G401.6 (cell line): ENCODE measurements at regions not wholly inside any gene's neighbourhood (a gene's known extent, or its start where the extent isn't known, plus 50 kb on each side); places are given as distances from the start of the nearest gene placed in this dataset.

Experiments used
- FAIRE-seq: peaks from 2 replicates; lab custom pipeline; 2012; peaks lifted over from hg19 to GRCh38; lab: Jason Lieb, UNC

DNA sequence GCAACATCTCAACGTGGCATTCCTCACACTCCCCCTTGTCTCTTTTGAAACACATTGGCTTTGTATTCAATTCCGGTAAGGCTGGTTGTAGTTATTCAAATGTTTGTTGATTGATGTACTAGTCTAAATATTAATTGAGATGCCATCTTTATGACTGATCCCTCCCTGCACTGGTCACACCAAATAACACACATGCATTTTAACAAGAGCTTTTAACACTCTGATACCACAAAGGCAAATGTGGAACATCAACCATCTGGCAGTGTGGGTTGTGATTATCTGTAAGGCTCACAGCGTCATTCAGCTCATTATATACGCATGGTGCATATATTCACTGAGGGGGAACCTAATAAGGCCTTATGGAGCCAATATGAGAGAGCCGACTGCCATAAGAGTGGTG, 305.0 kb downstream of the TENT4A start:
- no peak for FAIRE-seq

DNA sequence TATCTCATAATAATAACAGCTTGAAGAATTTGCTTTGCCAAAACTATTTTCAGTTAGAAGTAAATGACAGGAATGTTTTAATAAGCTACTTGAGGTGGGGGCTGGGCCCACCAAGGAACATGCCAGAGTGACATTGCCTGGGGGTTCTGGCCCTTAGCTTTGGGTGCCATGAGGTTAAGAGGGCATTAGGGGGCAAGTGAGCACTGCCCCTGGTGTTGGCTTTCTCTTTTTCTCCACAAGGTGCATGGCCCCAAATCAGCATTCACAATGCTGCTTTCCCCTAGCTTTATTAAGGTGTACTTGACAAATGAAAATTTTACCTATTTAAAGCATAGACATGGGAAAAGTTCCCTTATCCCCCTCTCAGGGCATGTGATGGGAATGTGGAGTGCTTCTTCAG, 305.4 kb downstream of the TENT4A start:
- FAIRE-seq = no peak

DNA sequence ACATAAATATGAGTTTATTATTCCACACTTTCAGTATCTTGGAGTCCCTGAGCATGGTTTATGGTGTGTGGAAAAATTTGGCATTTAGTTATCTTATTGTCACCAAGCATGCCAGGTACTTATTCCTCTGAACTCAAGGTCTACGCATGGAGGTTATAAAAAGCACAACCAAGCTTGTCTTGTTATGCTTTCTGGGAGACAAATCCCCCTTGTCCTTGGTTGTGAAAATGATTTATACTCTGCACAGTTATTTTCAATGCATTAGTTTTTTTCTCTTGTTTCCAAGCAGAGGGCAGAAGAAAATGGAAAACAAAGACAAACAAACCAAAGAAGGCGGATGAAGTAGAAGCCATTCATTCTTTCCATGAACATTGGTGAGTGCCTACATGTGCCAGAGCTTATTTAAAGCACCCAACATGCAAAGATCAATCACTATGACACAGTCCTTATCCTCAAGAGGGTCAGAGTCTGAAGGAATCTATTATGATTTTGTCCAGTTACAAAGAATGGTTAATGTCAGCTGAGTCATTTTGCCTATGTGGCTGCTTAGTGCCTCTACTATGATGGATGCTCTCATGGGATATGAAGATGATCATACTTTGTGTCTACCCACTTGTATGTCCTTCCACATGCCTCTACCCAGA, 323.1 kb downstream of the TENT4A start:
- FAIRE-seq = no peak

DNA sequence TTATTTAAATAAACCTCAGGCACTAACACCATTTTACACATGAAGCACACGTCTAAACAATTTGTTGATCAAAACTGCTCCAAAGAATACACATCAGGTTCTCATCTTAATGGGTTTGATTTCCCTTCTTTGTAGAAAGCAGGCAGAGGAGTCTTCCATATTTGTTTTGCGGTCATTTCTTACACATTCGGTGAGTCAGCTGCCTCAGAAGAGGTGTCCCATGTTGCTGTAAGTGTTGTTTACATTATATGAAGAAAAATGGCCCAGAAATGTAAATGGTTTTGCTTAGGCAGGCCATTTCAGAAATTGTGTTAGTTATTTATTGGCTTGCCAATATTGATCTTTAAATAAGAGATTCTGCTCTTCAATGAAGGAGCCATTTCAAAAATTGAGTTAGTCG, 325.8 kb downstream of the TENT4A start:
- no peak for FAIRE-seq

DNA sequence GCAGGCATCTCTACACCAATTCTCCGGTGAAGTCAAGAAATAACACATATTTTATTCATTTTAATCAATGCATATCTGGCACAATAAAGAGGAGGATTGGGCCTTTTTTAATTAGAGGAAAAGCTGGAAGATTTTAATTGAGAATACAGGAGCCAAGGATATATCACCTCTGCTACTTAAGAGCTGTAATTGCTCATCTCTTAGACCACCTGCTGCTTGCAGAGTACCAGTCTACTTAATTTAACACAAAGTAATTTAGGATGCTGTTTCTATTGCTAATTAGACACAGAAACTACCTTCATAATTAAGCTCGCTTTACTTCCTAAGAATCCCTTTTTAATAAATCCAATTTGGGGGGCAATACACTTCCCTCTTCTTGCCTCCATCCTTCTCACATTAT, 326.9 kb downstream of the TENT4A start:
- FAIRE-seq = no peak

DNA sequence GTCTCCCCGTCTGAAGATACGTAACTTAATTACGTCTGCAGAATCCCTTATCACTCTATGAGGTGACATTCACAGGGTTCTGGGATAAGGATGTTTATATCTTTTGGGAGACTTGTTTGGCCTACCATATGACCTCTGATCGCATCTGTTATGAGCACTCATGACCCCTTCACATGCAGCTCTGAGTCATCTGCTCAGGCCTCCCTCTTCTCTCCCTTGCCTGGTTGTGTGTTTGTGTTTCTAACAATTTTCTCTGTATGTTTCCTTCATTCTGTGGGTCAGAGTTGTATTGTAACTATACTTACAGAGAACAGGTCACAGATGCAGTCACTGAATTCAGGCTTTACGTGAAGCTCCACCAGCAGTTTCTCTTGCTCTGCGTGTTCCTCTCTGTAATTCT, 330.6 kb downstream of the TENT4A start:
- FAIRE-seq = no peak

DNA sequence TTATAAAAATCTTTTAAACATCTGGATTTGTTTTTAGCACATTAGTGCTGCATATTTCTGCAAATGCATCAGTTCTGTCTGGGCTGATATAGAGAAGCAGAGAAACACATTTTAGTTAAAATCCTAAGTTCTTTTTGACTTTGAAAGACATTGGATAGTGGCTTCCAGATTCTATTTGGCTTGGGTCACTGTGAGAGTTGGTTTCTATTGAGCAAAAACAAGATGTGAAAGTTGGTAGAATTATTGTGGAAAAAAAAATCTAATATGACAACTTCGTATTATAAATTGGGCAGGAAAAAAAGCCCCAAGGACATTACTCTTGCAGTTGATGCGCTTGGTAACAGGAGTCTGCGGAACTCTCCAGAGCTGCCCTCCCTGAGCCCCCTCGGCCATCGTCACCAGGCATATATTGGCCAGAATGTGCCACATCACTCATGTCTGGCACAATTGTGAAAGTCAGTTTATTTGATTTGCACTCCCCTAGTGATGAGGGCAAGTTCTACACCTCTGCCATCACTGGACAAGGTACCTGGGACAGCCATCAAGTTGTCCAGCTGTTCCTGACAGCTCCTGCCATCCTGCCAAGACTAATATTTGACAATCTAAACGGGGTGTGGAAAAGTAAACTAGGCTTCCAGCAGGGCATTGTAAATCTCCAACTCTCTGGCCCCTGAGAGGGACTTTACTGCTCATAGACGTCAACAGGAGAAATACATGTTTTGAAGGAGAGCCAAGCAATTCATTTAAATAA, 334.5 kb downstream of the TENT4A start:
- no peak for FAIRE-seq

DNA sequence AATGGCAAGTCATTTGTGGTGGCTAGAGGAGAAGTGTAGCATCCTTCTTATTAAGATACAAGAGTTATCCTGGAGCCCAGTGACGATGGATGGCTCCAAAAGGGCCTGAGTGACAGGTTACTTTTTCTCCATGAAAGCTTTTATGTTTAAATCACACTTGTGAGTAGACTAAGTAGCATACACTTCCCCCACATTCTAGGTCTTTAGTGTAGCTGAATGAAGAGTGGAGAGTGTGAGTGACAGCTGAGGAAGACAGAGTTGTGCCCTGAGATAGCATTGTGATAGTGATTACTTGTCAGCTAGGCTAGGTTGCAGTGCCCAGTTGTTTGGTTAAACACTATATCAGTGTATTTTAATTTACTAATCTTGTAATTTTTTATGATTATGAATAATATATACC, 337.8 kb downstream of the TENT4A start:
- FAIRE-seq = no peak

DNA sequence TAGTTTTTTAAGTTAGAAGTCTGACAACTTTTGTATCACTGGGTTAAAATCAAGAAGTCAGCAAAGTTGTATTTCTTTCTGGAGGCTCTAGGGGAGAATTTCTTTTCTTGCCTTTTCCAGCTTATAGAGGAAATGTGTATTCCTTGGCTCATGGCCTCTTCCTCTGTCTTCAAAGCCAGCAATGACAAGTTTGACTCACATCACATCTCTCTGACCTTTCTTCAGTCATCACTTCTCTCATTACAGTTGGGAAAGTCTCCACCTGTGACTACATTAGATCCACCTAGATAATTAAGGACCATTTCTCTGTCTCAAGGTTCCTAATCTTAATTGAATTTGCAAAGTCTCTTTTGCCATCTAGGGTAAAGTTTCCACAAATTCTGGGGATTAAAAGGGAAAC, 339.9 kb downstream of the TENT4A start:
- FAIRE-seq = no peak

DNA sequence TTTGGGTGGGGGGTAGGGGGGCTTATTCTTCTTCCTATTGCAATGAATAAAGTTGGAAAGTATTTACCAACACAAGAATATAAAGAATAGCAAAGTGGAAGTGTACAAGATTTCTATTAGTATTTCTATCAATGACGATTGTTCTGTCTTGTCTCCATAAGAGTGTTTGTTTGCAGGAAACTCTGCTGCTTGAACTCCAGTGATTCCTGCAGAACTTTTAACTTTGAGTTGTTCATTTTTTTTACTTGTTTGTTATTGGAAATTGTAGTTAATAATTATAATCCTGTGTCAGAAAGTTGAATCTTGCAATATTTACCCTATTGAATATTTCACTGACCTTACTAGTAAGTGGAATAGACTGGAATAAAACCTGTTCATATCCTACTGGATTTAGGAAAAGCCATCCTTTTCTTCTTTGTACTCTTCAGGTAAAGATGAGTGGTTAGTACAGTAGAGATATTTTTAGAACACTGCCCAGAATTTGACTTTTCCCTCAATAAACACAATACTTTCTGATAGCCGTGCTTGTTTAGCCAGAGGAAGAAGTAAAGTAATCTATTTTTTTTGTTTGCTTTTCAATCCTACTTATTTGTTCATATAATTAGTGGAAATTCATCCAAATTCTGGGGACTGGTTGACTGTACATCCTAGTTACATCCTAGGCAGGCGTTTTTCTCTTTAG, 340.4 kb downstream of the TENT4A start:
- no peak for FAIRE-seq

DNA sequence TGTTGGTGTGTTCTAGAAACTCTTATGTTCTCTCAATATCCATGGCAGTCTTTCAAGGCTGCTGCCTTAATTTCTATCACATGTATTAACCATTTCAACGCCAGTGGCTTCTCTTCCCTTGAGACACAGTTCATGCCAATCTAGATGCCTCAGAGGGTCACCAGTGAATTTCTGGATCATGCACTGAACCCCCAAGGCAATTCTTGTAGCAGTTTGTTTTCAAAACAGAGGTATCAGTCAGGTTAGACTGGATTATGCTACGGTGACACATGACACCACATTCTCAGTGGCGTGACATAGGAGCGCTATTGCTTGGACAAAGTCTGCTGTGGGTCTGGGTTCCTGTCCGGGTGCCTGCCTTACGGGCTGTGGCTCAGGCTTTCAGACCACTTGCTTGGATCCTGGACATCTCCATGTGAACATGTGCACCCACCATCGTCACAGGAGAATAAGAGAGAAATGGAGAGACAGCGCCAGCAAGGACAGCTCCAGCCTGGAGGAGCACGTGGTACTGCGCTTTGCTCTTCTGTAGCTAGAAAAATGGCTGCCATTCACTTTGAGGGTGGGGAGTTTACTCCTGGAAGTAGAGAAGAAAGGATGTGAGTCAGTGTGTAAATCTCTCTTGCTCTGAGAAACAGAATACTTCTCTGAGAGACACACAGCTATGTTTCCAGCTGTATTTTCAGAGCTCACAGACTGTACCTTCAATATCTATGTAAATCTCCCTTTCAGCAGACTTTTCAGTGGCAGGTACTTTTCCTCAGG, 329.3 kb upstream of the ADCY2 start:
- no peak for FAIRE-seq

DNA sequence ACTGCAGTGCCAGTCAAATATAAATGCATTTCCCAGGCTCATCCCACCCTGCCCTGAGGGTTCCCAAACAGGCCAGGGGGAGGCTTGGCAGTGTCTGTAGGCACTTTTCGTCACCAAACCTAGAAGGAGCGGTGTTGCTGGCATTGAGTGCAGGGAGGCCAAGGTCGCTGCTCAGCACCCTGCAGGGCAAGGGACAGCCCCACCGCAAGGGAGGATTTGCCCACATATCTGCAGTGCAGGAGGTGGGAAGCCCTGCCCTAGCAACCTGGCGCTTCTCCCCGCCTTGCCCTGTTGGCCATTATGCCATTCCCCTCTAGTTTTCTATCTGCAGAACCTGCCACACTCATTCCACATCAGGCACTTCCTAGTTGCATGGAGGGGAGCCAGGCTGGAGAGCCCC, 327.8 kb upstream of the ADCY2 start:
- no peak for FAIRE-seq

DNA sequence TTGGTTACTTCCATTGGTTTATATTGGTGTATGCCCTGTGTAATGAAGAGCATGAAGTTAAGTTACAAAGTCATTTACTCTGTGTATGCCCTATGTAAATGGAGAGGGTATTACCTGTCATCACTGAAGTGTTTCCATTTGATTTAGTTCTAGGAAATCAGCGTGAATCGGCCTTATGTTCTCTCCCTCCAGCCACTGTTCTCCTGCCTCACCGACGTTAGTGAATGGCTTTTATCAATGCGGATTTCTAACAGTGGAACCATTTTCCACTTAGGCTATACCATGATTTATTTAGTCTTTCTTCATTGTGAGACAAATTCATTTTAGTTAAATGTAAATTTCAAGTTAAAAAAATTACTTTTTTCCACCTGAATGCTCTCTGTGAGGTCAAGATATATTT, 327.0 kb upstream of the ADCY2 start:
- no peak for FAIRE-seq

DNA sequence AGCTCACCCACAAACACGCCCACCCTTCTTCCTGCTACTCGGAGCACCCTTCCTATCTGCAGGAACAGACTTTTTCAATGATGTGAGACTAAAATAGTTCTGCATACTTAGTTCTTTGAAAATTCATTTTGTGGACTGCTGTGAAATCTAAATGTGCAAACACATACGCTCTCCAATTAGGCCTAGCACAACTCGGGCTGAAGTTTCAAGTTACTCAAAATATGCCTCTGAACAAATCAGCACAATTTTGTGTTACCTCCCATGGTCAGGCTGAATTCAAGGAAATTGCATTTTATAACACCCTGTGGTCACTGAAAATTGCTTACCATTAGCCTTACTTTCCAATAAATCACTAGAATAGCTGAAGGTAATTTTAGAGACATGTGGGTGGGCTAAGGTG, 323.8 kb upstream of the ADCY2 start:
- FAIRE-seq = no peak

DNA sequence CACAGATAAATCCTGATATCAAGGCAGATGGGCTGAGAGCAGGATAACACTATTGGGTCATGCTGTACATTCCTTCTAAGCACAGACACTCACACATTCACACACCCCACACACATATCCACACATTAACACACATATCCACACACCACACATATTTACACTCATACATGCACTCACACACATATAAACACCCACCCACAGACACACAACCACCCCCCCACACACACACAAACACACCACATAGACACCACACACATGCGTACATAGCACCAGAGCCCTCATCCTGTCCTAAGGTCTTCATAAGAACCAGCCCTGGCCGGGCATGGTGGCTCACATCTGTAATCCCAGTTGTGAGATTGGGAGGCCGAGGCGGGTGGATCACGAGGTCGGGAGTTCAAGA, 322.3 kb upstream of the ADCY2 start:
- no peak for FAIRE-seq

DNA sequence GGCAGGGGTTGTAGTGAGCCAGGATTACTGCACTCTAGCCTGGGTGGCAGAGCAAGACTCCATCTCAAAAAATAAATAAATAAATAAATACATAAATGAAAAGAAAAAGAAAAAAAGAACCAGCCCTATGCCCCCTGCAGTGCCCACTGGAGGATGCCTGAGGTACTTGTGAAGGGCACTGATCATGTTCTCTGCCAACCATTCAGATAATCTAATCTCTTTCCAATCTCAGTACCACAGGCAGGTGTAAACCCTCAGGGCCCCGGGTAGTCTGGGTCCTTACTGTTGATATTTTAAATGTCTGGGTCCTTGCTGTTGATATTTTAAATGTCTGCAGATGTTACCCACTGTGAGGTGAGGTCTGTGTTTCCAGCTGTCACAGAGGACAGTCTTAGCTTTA, 321.8 kb upstream of the ADCY2 start:
- FAIRE-seq = no peak

DNA sequence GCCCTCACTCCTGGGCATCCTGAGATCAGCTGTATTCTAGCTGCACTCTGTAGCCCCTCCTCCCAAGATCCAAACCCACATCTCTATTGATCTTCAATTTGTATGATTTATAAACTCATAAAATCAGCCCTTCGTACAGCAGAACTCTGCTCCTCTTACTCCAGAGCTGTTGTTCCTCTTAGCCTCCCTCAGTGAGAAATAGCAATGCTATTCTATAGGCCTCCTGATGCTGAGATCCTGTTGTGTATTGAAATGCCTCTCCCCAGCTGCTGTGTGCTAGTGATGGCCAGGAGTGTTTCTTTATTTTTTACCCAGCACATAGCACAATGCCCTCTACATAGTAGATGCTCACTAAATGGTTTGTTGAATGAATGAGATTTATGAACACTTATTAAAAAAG, 320.5 kb upstream of the ADCY2 start:
- no peak for FAIRE-seq

DNA sequence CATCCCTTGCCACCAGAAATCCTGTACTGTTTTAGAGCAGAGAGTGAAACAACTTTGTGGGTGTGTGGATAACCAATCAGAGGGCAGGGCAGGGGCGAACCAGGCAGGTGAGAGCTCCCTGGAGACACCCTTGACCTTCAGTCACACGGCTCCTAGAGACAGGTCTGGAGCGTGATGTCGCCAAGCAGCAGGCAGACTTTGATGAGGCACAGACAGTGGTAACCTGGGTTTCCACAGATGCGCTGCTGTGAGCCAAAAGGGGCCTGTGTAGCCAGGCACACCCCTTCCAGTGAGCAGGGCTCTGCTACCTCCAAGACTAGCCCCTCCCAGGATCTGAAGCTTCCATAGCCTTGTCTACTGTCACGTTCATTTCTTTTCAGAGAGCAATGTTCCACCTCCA, 317.8 kb upstream of the ADCY2 start:
- no peak for FAIRE-seq

DNA sequence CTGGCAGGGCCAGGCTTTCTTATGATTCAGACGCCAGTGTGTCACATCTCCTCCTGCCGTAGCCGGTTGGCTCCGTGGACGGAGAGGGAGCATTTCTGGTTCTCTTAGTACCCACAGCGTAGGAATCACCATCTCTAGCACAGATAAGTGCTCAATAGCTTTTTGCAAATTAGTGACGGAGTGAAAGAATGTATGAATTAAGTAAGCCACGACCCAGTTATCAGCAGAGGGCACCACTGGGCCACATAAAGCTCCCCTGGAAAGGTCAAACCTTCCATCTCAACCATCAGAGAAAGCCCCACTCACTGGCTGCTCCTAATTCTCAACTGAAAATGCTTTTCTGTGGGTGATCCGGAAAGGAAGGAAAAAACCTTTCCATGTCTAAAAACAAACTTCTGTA, 317.0 kb upstream of the ADCY2 start:
- no peak for FAIRE-seq

DNA sequence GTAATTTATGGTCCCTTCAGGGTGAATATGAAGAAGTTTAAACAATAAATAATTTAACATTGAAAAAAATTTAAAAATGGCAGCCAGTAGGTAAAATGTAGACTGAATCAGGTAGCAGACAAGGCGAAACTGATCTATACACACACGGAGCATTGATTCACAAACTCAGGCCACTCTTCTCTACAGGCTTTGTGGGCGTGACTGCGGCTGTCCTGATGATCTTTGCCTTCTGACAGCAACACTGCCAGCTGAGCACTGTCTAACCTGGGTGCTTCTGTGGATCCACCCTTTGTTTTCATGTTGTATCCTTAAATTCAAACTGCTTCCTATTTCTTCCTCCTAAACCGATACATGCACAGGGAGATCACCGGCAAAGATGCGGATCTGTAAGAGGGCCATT, 315.4 kb upstream of the ADCY2 start:
- FAIRE-seq = no peak

DNA sequence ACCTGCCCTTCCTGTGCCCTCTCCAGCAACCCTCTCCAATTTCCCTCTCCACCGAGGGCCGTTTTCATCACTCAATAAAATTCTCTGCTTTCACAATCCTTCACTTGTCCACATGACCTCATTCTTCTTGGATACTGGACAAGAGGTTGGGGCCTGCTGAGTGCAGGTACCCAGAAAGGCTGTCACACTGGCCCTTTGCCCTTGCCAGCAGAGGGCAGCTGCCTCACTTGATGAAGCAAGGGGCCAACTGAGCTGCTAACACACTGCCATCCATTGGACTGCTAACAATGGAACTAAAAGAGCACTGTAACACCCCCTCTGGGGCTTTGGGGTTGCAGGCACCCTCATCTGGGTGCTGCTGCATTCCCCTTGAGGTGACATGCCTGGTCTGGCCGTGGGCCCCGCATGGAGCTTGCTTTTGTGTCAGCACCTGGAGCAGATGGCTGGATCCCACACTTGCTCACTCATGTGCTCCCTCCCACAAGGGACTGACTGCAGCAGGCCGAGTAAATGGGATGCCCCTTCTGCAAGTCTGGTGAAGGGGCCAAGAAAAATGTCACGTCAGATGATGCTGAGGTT, 308.1 kb upstream of the ADCY2 start:
- no peak for FAIRE-seq

DNA sequence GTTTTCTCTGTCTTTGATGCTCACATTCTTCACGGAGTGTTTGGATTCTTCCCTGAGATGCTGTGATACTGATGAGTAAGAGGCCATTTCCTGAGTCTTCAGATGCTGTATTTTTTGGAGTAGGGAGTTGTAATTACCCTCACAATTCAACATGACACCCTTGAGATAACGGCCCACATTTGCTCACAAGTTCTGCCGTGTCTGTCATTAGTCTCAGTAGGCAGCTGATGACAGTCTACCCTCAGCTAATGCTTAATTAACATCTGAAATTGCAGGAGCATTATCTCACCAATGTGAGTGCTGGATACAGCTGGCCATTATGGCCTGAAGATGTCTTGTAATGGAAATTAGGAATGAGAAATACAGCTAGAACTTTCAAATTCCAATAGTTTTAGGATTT, 307.1 kb upstream of the ADCY2 start:
- no peak for FAIRE-seq

DNA sequence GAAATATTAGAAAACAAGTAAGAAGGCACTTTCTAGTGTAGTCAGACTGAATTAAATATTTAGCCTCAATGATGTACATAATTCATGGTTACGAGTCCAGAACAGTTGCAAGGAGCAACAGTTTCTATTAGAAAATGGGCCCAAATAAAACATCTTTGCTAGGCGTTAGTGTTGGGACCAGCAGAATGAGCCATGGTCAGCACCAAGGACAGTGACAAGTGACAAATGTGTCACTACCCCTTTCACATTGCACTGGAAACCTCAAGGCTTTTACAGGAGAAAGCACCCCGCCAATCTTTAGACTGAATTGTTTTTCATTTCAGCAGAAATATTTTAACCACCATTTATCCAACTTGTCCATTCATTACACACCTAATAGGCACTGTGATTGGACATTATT, 301.3 kb upstream of the ADCY2 start:
- FAIRE-seq = no peak
